ENCODE measurements at regions not wholly inside any gene's neighbourhood (a gene's known extent, or its start where the extent isn't known, plus 50 kb on each side); places are given as distances from the start of the nearest gene placed in this dataset.

DNA sequence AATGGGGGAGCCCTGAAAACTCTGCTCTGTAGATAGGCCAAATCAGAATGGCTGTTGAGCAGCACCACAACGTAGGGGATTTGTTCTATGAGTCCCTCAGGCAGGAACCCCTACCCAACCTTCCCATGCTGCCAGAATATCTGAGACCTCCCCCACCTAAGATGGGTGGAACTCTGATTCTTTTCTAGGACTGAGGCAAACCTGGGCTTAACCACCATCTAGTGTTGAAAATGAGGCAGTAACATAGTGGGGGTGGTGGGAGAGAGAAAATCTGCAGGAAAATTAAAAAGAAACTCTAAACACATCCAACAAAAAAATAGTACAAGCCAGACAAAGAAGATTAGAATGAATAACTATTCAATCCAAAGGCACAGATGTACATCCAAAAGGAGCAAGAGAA, 228.4 kb downstream of the ATPSCKMT start:
- TF ChIP-seq CSRNP3 (CRISPR knock-in tag; IDR thresholded peaks at IDR 0.05) (no peak), PATZ1 (CRISPR knock-in tag; IDR thresholded peaks at IDR 0.05; ENCODE audit: borderline replicate concordance) (no peak), GLIS3 (CRISPR knock-in tag; IDR thresholded peaks at IDR 0.05) (no peak), CSDC2 (CRISPR knock-in tag; IDR thresholded peaks at IDR 0.05) (no peak), ISL1 (CRISPR knock-in tag; IDR thresholded peaks at IDR 0.05) (no peak)

Data from SK-N-SH treated with all-trans-retinoic acid at 6 μM for 48 hours (cell line).